CD4-positive, alpha-beta memory T cell (primary cell): ENCODE measurements at regions not wholly inside any gene's neighbourhood (a gene's known extent, or its start where the extent isn't known, plus 50 kb on each side); places are given as distances from the start of the nearest gene placed in this dataset.

Experiments
- CTCF ChIA-PET: fragments of 350-600 bp; sonication (Branson Sonifier 250); formaldehyde crosslinking; loops from one replicate; lab custom pipeline; 2021; ENCODE audit warnings: inconsistent platforms; ENCODE audit not compliant: partially characterized antibody; lab: Charles Lee
- POLR2A ChIA-PET: fragments of 350-600 bp; sonication (Branson Sonifier 250); formaldehyde crosslinking; loops from one replicate; lab custom pipeline; 2021; ENCODE audit not compliant: partially characterized antibody; lab: Charles Lee
- DNase-seq, 5 donors: peaks; one replicate each; pipeline versions ENCODE4 v3.0.0 to v3.0.0-alpha.2; 2020 to 2022; ENCODE audit warnings: mixed read lengths in 1 of 5
- H3K27ac ChIP-seq: one replicate; pipeline ENCODE4 v1.7.0; 2013; ENCODE audit warnings: low read depth, low read length
- H3K27me3 ChIP-seq: 2 replicates; pipeline ENCODE4 v1.7.0; 2013; ENCODE audit warnings: mild to moderate bottlenecking, low read length, moderate library complexity; ENCODE audit not compliant: insufficient read depth
- H3K36me3 ChIP-seq: 2 replicates; pipeline ENCODE4 v1.7.0; 2013; ENCODE audit warnings: mild to moderate bottlenecking, low read length, moderate library complexity; ENCODE audit not compliant: insufficient read depth
- H3K4me1 ChIP-seq: 2 replicates; pipeline ENCODE4 v1.7.0; 2013; ENCODE audit warnings: mild to moderate bottlenecking, low read length, moderate library complexity; ENCODE audit not compliant: insufficient read depth
- H3K4me3 ChIP-seq, 2 donors: one replicate each; pipeline ENCODE4 v1.7.0; 2013; ENCODE audit warnings: low read length in 2 of 2, mild to moderate bottlenecking in 1 of 2
- H3K9me3 ChIP-seq, 2 donors: one replicate each; pipeline ENCODE4 v1.7.0; 2013; ENCODE audit warnings: low read length in 2 of 2, control low read depth in 1 of 2; ENCODE audit not compliant: control insufficient read depth in 1 of 2
- H3K27ac Mint-ChIP-seq, 7 donors: one replicate each; pipeline ENCODE4 v1.8.0; 2020 to 2021; ENCODE audit warnings: mixed read lengths in 7 of 7, mild to moderate bottlenecking in 6 of 7, inconsistent platforms in 3 of 7, moderate library complexity in 3 of 7
- H3K27me3 Mint-ChIP-seq, 2 donors: one replicate each; pipeline ENCODE4 v1.8.0; 2020 to 2021; ENCODE audit warnings: mixed read lengths in 2 of 2
- H3K36me3 Mint-ChIP-seq, 2 donors: one replicate each; pipeline ENCODE4 v1.8.0; 2020 to 2021; ENCODE audit warnings: mixed read lengths in 2 of 2, inconsistent platforms in 1 of 2, mild to moderate bottlenecking in 1 of 2
- H3K4me1 Mint-ChIP-seq, 4 donors: one replicate each; pipeline ENCODE4 v1.8.0; 2020 to 2021; ENCODE audit warnings: mixed read lengths in 4 of 4, mild to moderate bottlenecking in 1 of 4
- H3K4me3 Mint-ChIP-seq, 8 donors: one replicate each; pipeline ENCODE4 v1.8.0; 2020 to 2021; ENCODE audit warnings: mixed read lengths in 8 of 8, mild to moderate bottlenecking in 7 of 8, moderate library complexity in 6 of 8, inconsistent platforms in 3 of 8
- H3K9me3 Mint-ChIP-seq, 8 donors: one replicate each; pipeline ENCODE4 v1.8.0; 2020 to 2021; ENCODE audit warnings: mixed read lengths in 8 of 8, mild to moderate bottlenecking in 5 of 8, inconsistent platforms in 3 of 8, moderate library complexity in 1 of 8
- intact Hi-C: fragments of 100-400 bp; cut with micrococcal nuclease; formaldehyde crosslinking; loops from one replicate; pipeline ENCODE4 v1.15.1; 2023

DNA sequence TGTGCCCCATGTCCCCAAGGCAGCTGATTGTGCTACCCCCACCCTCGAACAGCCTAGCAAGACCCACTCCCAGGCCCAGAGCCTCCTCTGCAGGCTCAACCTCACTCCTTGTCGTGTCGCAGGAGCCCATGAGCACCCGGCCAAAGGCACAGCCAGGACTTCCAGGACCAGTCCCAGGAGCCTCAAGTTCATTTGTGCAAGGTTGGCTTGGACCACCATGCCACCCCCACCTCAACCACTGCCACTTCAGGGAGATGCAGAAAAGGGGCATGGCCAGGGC is 54.4 kb upstream of the KRTAP11-1 start:
- no peak for DNase-seq
- Mint-ChIP-seq H3K27ac (no peak overlapping the region), H3K4me1 (no peaks in the 10 kb centered on the region), H3K4me3 (no peak overlapping the region), H3K9me3 (peaks cover 0 to 12% (median 3%) of the 10 kb centered on the region in 8 donors), H3K36me3 (no peaks in the 10 kb centered on the region), H3K27me3 (no peaks in the 10 kb centered on the region)
- peaks cover 0 to 3% of the 10 kb centered on the region in 2 donors for H3K9me3 ChIP-seq
- H3K36me3 ChIP-seq = no peaks in the 10 kb centered on the region
- CTCF ChIA-PET = no interaction called here
- H3K4me1 ChIP-seq = no peaks in the 10 kb centered on the region
- H3K27ac ChIP-seq = no peak overlapping the region
- no peak overlapping the region for H3K4me3 ChIP-seq
- no peaks in the 10 kb centered on the region for H3K27me3 ChIP-seq
- intact Hi-C loops = no loop called here
- POLR2A ChIA-PET = no interaction called here

DNA sequence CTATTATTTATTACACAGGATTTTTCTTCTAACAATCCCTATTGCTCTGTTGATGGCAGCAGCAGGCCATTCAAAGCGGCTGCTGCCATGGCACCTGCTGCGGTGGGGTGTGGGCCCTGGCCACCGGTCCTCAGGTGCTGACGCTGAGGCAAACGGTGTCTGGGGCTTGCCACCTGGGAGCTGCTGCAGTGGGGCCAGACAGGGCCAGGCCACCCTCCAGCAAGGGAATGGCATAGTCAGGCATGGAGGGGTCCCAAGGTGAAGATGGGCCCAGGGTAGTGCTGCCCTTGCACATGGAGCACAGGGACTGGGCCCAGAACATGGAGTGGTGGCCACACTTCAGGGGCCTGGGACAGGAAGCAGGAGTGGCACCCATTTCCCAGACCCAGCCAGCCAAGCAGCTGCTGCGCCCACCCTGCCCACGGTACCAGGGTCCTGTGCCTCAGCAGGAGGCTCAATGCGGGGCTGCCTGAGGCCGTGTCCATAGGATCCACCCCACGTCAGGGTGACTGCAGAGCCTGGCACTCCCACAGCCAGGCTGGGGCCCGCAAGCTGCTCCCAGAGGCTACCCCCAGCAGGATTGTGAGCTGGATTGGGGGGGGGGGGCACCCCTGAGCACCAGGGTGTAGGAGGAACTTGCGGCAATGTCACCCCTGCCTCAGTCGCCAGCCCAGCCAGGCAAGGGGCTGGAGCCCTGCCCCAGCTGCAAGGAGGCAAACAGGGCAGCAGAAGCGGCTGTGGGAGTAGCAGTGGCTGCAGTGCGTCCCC is 53.9 kb upstream of the KRTAP11-1 start:
- ChIA-PET CTCF (no interaction called here), POLR2A (no interaction called here)
- Histone ChIP-seq H3K9me3 (peaks cover 0 to 3% of the 10 kb centered on the region in 2 donors), H3K27ac (no peak overlapping the region), H3K27me3 (no peaks in the 10 kb centered on the region), H3K4me1 (no peaks in the 10 kb centered on the region), H3K36me3 (no peaks in the 10 kb centered on the region), H3K4me3 (no peak overlapping the region)
- DNase-seq = no peak
- Mint-ChIP-seq H3K9me3 (peaks cover 0 to 12% (median 3%) of the 10 kb centered on the region in 8 donors), H3K4me3 (no peak overlapping the region), H3K27me3 (no peaks in the 10 kb centered on the region), H3K36me3 (no peaks in the 10 kb centered on the region), H3K4me1 (no peaks in the 10 kb centered on the region), H3K27ac (no peak overlapping the region)
- intact Hi-C loops = no loop called here

DNA sequence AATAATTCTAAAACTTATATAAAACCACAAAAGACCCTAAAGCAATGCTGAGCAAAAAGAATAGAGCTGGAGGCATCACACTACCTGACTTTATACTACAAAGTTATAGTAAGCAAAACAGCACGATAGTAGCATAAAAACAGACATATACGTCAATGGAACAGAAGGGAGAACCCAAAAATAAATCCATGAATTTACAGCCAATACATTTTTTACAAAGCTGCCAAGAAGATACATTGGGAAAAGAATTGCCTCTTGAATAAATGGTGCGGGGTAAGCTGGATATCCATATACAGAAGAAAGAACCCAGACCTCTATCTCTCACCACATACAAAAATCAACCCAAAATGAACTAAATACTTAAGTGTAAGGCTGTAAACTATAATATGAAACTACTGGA is 51.3 kb upstream of the KRTAP11-1 start:
- peaks cover 0 to 3% of the 10 kb centered on the region in 2 donors for H3K9me3 ChIP-seq
- ChIA-PET CTCF (no interaction called here), POLR2A (no interaction called here)
- H3K4me1 ChIP-seq = no peaks in the 10 kb centered on the region
- no peaks in the 10 kb centered on the region for H3K27me3 ChIP-seq
- no peak overlapping the region for H3K27ac ChIP-seq
- no peaks in the 10 kb centered on the region for H3K36me3 ChIP-seq
- no peaks in the 10 kb centered on the region for H3K36me3 Mint-ChIP-seq
- no peak overlapping the region for H3K27ac Mint-ChIP-seq
- no peak overlapping the region for H3K4me3 Mint-ChIP-seq
- H3K4me1 Mint-ChIP-seq = no peaks in the 10 kb centered on the region
- H3K27me3 Mint-ChIP-seq = peaks cover 0 to under 1% of the 10 kb centered on the region in 2 donors
- no peak overlapping the region for H3K4me3 ChIP-seq
- H3K9me3 Mint-ChIP-seq = peaks cover 0 to 12% (median 2%) of the 10 kb centered on the region in 8 donors
- intact Hi-C loops = no loop called here
- no peak for DNase-seq
